ENCODE measurements at regions not wholly inside any gene's neighbourhood (a gene's known extent, or its start where the extent isn't known, plus 50 kb on each side); places are given as distances from the start of the nearest gene placed in this dataset. TPM values are rescaled to one million over a fixed set of nuclear protein-coding genes. Genes with fewer than 3 reads are reported as not detected.

Small RNAs in the stretch of these regions (small RNA-seq; reads per million reads assigned to genes)
- not detected for gene RNU1-141P (ENCODE audit: insufficient read depth)
